ENCODE measurements at regions not wholly inside any gene's neighbourhood (a gene's known extent, or its start where the extent isn't known, plus 50 kb on each side); places are given as distances from the start of the nearest gene placed in this dataset.

DNA sequence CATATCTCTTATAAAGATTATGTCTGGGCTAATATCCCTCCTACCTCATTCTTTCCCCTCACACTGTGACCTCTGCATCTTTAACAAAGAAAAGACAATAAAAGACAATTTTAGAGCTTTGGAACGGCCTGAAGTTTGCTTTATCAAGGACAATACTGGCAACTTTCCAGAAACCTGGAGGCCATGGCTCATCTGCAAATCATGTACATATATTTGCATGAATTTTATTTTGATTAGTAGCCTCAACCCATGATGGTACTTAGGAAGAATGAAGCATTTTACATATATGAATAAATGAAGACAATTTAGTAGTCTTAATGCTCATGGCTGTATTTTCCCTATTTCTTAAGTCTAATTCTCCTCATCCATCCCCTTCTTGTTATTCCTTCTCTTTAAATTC lies 612.2 kb upstream of the CXADR start:
- DNase-seq (ENCODE audit: low read depth in 3 of 3), result no peak

DNA sequence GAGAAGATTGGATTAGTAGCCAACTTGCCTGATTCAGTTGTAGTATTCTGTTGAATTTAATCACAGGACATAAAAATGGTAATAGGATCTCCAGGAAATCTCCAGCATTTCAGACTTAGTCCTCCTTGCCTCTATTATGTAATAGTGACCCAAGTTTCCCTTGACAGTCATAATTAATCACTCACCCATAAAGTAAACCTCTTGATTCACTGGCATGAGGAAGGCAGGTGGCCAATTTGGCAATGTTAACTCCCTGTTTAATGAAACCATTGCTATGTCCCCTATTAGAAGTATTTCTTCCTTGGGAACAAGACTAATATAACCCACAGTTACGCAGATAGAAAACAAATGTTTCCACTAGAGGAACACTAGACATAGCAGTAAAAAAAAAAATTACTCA lies 604.8 kb upstream of the CXADR start:
- DNase-seq (ENCODE audit: low read depth in 3 of 3), result no peak

DNA sequence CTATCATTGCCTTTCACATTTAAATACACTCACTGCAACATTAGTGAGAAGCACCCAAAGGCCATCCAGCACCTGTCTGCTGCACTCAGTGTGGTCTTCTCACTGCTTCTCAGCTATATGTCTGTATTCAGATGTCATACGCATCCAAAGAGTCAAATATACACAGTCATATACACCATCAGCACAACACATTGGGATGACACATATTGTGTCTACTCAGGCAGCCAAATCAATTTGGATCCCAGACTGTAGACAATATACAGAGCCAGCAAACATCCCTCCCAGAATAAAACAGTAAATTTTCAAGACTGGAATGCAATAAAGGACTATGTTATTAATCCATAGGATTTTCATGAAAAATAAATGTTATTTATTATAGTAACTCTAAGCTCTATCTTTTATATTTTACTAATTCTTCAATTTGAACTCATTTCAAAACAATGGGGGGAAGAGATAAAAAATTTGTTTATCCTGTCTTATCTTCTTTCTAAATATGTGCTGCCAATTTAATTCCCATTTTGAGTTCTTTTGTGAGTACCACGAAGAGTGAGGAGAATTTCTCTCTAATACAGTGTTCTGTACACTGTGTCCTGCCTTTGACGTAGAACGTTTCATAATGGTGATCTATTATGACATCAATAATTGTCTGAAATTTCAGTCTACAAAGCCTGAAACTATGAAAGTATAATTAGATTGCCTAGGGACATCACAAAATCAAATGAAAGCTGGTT lies 602.2 kb upstream of the CXADR start:
- no peak for DNase-seq (ENCODE audit: low read depth in 3 of 3)

DNA sequence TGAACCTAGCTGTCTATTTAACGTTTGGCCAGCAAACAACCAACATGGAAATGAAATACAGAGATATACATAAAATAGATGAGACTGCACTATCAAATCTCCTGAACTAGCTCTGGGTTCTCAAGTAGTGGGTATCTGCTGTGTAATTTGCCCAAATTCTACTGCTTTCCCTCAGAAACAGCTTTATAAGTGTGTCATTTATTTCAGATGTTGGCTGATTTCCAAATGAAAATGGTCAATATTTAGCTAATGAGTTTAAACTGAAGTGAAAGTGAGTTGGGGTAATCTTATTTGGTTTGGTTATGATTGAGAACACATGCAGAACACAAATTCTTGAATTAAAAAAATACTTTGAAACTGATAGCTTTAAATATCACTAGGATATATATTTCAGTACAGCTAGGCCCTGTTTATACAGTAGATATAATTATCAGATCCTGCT lies 601.7 kb upstream of the CXADR start:
- DNase-seq (ENCODE audit: low read depth in 3 of 3), result no peak

DNA sequence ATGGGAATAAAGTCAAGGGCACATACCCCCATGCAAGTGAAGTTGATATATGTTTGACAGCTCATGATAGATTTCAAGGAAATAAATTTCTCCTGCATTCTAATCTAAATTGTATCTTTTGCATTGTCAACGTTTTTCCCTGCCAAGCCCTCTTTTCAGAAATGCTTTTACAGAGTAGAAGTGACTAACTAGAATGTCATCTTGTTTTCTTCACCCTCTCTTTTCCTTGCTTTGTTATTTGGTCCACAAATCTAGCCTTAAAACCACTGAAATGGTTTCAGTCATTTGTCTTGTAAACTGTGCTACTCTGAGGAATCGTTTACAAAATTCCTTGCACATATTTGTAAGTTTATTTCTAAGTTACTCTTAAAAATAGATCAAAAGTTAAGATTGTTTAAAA lies 600.8 kb upstream of the CXADR start:
- no peak for DNase-seq (ENCODE audit: low read depth in 3 of 3)

DNA sequence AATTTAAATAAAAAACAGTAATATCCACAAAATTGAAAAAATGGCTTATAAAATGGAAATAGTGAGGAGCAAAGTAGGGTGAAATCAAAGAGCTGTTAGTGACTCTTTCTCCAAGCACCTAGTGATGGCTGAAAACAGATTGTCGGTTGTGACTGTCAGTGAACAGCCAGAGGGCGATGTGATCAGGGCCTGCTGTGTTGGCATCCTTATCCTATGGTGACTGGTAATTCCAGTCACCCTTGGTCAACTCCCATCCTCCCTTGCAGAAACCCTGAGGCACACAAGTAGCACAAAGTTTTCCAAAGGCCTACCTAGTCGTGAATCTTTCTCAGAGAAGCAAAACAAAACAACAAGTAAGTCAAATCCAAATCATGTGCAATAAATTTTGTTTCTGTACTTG lies 599.8 kb upstream of the CXADR start:
- DNase-seq (ENCODE audit: low read depth in 3 of 3), result no peak

DNA sequence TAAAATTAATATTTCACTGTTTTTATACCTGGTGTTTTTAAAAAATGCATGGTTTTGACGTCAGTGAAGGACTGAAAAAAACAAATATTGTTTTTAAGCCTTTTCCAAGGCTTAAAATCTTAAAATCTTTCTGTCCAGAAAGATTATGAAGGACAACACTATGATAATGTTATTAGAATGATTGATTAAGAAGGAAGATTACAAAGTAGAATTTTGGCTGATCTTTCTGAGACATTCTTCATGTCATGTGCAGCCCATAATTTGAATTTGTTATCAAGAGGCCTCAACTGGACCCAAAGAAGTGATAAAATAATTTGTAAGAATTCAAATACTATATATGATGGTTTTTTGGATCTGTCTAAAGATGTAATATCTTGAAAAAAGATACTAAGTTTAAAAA lies 584.4 kb upstream of the CXADR start:
- no peak for DNase-seq (ENCODE audit: low read depth in 3 of 3)

DNA sequence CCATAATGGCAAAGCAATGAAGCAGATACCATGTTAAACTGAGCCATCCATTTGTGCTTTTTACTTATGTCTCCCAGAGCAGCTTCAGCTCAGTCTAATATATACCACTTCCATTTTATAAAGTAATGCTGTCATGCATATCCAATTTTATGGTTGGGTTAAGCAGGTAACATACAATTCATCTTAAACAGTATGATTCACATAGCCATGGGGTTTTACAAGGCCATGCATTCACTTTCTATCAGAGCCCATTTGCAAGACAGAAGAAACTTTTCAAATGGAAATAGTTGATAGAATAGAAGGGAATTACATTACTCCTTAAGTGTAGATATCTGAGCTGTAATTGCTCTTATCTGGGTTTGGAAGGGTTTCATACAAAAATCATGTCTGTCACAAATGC lies 580.5 kb upstream of the CXADR start:
- DNase-seq (ENCODE audit: low read depth in 3 of 3), result no peak

DNA sequence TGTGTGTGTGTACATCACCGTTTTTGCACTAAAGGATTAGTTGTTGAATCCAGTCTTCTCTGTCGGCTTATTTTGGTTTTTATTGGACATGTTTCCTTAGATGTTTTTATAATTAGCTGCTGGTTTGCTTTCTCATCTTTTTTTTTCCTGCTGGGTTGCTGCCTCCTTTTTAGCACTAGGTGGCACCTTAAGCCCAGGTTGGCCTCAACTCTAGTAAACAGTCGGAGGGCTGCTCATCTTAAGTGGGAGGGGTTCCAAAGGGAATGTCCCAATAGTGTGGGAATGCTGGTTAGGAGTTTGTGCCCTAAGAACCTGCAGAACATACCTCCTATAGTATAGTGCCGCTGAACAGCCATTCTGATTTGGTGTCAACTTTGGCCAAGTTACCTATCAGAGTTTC lies 570.1 kb upstream of the CXADR start:
- no peak for DNase-seq (ENCODE audit: low read depth in 3 of 3)

DNA sequence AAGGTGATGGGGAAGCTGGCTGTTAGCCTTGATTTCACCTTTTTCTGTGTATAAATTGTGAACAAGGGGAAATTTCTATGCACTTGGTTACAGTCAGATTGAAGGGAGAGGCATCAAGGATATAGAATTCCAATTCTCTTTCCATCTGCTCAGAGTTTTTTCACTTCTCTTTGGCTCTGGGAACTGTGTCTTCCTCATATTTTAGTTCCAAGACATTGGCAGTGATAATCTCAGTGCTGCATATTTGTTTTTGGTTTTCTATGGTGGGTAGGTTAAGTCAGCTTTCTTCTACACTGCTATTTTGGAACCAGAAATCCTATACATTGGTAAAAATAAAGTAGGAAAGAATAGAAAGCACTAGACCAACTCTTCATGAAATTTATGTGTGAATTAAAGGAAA lies 569.6 kb upstream of the CXADR start:
- no peak for DNase-seq (ENCODE audit: low read depth in 3 of 3)

DNA sequence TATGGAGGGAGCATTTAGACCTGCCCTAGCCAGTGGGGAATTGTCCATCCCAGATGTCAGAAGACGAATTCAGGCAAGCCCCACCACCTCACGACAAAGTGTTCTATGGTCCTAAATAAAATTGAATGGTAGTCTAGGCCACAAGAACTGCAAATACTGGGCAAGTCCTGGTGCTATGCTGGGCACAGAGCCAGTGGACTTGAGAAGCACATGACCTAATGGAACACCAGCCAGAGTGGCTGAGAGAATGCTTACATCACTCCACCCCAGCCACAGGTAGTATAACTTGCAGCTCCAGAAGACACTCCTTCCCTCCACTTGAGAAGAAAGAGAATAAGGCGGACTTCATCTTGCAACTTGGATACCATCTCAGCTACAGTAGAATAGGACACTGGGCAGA lies 567.3 kb upstream of the CXADR start:
- no peak for DNase-seq (ENCODE audit: low read depth in 3 of 3)

DNA sequence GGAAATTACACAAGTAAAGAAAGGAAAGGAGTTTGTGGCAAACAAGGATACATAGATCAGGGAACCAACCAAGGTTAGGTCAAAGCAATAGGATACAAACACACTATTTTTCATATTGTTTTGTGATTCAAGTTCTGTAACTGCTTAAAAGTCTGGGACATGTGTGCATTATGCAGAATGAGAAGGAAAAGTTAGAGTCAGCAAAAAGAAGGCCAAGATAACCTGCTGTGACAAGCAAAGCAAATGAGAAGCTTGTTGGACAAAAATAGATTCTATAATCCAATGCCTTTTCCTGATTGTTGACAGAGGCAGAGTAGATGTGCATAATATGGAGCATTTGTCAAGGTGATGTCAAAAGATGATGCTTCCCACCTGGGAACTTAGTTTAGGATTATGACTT lies 556.0 kb upstream of the CXADR start:
- DNase-seq (ENCODE audit: low read depth in 3 of 3), result no peak

DNA sequence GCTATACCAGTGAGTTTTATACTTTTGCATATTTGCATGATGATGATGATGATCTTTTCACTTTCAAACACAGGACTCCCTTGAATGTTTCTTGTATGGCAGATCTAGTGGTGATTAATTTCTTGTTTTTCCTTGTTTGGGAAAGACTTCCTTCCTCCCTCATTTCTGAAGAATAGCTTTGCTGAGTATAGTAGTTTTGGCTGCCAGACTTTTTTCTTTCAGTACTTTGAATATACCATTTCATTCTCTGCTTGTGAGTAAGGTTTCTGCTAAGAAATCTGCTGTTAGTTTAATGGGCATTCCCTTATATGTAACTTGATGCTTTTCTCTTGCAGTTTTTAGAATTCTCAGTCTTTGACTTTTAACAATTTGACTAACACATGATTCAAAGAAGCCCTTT lies 547.4 kb upstream of the CXADR start:
- no peak for DNase-seq (ENCODE audit: low read depth in 3 of 3)

DNA sequence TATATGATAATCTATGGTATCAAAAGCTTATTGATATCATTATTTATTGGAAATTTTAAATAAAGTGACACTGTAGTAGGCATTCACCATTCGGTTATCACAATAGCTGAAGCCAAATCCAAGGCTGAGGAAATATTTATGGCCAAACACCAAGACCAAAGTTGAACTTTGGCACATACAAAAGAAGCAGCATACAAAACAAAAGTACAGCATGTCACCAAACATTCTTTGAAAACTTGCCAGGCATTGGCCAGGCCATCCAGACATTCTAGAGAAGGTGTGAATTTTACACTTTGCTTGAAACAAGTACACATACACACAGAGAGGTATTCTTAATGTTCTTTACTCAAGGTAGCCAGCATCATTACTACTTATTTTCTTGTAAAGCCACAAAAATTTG lies 544.4 kb upstream of the CXADR start:
- DNase-seq (ENCODE audit: low read depth in 3 of 3), result no peak

DNA sequence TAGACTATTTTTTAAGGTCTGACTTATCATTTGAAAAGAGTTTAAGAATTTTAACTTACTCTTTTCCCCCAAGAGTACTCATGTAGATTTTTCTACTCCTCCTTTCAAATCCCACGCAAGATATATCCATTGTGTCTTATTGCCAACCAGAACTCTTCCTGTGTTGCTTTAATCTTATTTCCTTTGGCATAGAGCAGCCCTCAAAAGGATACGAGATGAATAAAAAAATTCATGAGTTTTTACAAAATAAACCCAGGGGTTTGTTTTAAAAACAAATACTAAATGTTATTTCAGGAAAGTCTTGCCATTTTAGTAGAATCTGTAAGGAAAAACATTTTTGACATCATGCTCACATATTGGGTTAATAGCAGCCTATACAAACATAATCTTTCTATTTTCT lies 543.2 kb upstream of the CXADR start:
- DNase-seq (ENCODE audit: low read depth in 3 of 3), result no peak

DNA sequence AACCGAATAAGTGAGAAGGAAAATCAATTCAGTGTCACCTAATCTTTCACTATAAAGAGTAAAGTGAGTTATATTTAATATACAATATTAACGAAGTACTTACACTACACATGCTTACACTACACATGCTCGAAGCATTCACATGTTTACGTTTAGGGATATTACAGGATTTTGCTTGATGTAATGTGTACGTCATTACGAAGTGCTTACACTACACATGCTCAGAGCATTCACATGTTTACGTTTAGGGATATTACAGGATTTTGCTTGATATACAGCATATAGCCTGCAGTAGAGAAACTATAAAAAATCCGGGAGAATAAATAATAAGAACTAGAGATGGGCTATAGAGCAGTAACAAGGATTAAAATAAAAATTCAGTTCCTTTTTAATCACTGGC lies 538.8 kb upstream of the CXADR start:
- DNase-seq (ENCODE audit: low read depth in 3 of 3), result no peak

DNA sequence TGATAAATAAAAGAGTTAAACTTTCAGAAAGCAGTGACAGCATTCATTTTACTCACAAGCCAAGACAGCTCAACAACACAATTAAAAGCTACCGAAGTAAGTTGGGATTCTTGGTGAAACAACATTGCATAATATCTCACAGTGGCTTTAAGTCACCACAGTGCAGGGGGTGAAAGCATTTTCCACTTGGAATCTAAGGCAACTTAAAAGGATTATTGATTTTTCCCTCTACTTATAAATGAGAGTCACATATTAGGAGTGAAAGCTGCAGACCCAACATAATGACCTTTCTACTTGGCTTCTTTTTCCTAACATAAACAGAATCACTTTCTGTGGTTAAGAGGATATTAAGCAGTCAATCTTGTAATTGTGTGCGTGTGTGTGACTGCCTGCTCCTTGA lies 536.6 kb upstream of the CXADR start:
- no peak for DNase-seq (ENCODE audit: low read depth in 3 of 3)

DNA sequence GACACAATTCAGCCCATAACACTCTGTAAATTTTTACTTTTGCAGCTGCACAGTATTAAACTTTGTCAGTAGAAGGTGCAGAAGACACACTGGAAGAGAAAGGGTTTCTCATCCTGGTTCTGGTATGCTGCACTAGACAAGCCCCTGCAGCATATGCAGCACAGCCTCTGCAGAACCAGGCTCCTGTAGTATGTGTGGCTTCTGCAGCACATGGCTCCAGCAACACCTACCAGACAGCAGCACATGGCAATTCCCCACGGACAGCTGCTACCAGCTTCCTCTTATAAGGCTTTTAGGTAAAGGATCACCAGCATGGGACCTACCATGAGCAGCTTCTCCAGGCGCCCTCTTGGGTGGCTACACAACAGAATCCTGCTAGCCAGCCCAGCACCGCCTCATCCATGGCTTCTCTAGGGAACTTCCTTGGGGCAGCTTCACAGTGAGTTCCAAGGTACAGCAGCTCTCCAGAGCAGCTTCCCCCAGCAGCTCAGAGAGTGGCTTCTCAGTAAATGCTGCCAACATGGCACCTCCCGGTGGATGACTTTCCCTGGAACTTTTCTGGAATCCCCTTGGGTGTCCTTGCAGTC lies 534.4 kb upstream of the CXADR start:
- no peak for DNase-seq (ENCODE audit: low read depth in 3 of 3)

DNA sequence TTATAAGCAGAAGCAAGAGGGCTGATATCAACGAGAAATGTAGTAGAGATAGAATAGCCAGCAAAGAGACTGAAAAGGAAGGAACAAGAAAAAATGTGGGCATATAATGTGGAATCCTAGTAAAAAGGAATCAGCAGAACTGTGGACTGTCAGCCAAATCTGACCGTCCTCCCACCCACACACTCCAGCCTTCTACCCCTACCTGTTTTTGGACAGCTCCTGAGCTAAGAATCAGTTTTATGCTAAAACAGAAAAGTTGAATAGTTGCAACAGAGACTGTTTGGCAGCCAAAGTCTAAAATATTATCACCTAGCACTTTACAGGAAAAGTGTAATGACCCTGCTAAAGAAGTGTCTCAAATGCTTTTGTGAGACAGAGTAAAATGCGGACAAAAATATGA lies 533.3 kb upstream of the CXADR start:
- DNase-seq (ENCODE audit: low read depth in 3 of 3), result no peak

DNA sequence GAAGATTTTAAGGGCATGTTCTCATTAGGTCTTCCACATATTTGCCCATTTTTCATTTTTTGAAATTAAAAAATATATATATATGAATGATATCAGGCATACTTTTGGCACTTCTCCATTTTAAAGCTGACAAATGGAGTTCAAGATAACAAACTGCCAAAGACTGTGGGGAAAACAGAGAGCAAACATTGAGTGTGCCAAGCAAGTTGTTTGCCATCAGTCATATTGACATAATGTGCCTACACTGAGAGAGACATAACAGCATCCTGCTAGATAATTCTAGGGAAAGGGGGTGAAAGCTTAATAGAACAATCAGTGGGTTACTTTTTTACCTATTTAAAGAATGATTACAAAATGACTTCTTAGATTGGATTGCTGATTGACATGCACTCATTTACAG lies 529.4 kb upstream of the CXADR start:
- no peak for DNase-seq (ENCODE audit: low read depth in 3 of 3)

DNA sequence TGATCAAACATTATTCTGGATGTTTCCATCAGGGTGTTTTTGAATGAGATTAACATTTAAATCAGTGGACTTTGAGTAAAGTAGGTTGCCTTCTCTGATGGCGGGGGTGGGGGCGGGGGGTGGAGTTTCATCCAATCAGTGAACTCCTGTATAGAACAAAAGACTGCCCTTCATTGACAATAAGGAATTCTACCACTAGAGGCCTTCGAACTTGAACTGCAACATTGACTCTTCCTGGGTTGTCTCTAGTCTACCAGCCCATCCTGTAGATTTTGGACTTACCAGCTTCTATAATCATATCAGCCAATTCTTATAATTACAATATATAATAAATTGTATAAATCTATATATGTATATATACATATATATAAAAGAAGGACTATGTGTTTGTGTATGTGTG lies 520.4 kb upstream of the CXADR start:
- no peak for DNase-seq (ENCODE audit: low read depth in 3 of 3)

DNA sequence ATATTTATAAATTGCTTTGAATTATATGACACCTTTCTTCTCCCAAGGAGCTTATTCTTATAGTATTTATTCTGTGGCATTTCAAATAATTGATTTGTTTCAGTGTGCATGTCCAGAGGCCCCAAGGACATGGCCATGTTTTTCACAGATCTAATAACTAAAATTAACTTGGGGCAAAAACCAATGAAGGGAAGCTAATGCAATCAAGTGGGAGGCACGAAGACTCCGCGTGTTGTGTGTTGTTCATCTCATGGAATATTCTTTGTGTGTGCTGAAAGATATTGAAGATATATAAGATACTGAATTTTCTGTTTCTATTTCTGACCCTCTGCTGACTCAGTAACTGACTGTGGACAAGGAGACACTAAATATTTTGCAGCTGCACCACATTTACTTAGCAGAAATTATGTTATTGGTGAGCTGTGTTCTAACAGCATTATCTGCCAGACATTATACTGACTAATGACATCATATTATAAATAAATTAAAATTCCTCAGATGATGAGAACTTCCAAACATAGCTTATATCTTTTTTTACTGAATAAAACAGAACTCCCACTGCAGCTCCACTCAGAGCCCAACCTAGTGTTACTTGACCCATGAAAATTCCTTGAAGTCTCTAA lies 519.3 kb upstream of the CXADR start:
- no peak for DNase-seq (ENCODE audit: low read depth in 3 of 3)

DNA sequence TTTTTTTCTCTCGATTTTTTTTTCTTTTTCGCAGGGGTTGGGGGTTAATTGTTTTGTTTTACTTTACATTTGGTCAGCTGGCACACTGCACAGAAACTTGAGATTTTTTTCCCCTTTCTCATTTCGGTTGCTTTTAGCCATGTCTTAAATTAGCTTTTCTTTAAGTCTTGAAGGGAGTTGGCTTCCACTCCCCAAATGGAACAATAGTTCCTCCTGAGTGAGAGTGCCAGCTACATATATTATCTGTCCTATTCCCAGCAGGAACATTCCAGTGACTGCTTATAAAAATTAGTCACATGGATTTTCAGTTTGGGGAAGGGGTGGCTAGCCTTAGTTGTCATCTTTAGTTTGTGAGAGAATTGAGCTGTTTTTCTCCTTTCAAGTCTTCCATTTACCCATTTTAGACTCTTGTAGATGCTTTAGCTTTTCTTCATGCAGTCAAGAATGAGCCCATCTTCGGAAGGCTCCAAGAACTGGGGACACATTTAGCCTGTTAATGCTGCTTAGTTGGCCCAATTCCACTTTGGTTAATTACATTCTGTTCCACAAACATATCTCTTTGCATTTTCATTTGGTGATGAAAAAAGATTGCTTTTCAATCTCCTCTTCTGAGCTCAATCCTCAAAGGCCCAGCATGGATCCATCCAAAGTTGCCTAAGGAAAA lies 510.1 kb upstream of the CXADR start:
- DNase-seq (ENCODE audit: low read depth in 3 of 3), result no peak
